ENCODE measurements at regions not wholly inside any gene's neighbourhood (a gene's known extent, or its start where the extent isn't known, plus 50 kb on each side); places are given as distances from the start of the nearest gene placed in this dataset.

DNA sequence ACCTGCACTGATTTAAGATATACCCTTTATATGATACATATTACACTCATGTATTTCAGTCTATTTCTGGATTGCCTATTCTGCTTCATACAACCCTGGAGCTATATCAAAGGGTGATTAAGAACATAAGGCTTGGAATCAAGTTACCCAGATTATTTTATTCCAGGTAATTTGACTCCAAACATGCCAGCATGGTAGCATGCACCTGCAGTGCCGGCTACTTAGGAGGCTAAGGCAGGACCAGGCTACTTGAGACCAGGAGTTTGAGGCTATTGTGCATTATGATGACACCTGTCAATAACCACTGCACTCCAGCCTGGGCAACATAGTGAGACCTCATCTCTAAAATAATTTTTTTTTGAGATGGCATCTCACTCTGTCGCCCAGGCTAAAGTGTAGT, 50.4 kb upstream of the NEO1 start:
- TF ChIP-seq, protein P1, sequence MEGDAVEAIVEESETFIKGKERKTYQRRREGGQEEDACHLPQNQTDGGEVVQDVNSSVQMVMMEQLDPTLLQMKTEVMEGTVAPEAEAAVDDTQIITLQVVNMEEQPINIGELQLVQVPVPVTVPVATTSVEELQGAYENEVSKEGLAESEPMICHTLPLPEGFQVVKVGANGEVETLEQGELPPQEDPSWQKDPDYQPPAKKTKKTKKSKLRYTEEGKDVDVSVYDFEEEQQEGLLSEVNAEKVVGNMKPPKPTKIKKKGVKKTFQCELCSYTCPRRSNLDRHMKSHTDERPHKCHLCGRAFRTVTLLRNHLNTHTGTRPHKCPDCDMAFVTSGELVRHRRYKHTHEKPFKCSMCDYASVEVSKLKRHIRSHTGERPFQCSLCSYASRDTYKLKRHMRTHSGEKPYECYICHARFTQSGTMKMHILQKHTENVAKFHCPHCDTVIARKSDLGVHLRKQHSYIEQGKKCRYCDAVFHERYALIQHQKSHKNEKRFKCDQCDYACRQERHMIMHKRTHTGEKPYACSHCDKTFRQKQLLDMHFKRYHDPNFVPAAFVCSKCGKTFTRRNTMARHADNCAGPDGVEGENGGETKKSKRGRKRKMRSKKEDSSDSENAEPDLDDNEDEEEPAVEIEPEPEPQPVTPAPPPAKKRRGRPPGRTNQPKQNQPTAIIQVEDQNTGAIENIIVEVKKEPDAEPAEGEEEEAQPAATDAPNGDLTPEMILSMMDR (IDR thresholded peaks at IDR 0.05; ENCODE audit: insufficient read depth, low read depth, low read length), result no peak
- no peak overlapping the region for H2AFZ ChIP-seq (ENCODE audit: low read depth, low read length)
- H3K9ac ChIP-seq (ENCODE audit: low read length), result no peak overlapping the region
- no peaks in the 10 kb centered on the region for H3K4me1 ChIP-seq (ENCODE audit: insufficient read depth, low read length)
- H3K9me3 Mint-ChIP-seq (ENCODE audit: unreplicated experiment), result no peaks in the 10 kb centered on the region
- H3K27me3 ChIP-seq (ENCODE audit: insufficient read depth, low read length), result no peaks in the 10 kb centered on the region
- no peak overlapping the region for H3K4me3 ChIP-seq (ENCODE audit: insufficient read depth, low read depth, low read length)
- peaks cover 5% of the 10 kb centered on the region for H3K4me1 Mint-ChIP-seq (ENCODE audit: low read depth, unreplicated experiment)
- H3K9me3 ChIP-seq (ENCODE audit: insufficient read depth, low read depth, low read length), result no peaks in the 10 kb centered on the region
- no peaks in the 10 kb centered on the region for H3K79me2 ChIP-seq (ENCODE audit: insufficient read depth, low read length)
- no peaks in the 10 kb centered on the region for H3K36me3 Mint-ChIP-seq (ENCODE audit: low read depth, unreplicated experiment)
- no peak for FAIRE-seq
- no peak for DNase-seq (ENCODE audit: low read depth)
- peaks cover 16% of the 10 kb centered on the region for H3K27me3 Mint-ChIP-seq (ENCODE audit: low read depth, unreplicated experiment)
- no peaks in the 10 kb centered on the region for H4K20me1 ChIP-seq (ENCODE audit: insufficient read depth, low read length)
- H3K27ac ChIP-seq (ENCODE audit: low read depth, low read length), result no peak overlapping the region
- no peaks in the 10 kb centered on the region for H3K36me3 ChIP-seq (ENCODE audit: insufficient read depth, low read length)
- no peak overlapping the region for H3K4me2 ChIP-seq (ENCODE audit: low read length)
- no peak overlapping the region for H3K27ac Mint-ChIP-seq (ENCODE audit: unreplicated experiment)
- H3K4me3 Mint-ChIP-seq (ENCODE audit: unreplicated experiment), result no peak overlapping the region

DNA sequence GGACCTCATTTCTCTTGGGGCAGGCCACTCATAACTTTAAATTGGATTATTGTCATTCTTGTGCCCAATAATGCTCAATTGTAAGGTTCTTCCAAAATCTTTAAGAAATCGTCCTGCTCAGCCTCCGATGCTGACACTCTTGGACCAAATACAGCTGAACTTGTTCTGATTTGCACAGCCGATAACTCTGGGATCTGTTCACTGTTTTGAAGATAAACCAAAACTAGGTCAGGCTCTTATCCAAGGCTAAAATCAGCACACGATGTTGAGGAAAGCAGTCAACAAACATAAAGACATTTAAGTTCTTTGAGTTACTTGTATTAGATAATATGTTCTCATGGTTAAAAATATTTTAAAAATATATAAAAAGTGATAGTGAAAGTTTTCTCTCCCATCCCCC, 52.0 kb upstream of the NEO1 start:
- H3K4me3 ChIP-seq (ENCODE audit: insufficient read depth, low read depth, low read length), result no peak overlapping the region
- FAIRE-seq, result no peak
- no peak for TF ChIP-seq EZH2 (IDR thresholded peaks at IDR 0.05; ENCODE audit: insufficient read depth, low read length)
- TF ChIP-seq, protein P1 (IDR thresholded peaks at IDR 0.05; ENCODE audit: insufficient read depth, low read depth, low read length), result no peak
- H3K9me3 ChIP-seq (ENCODE audit: insufficient read depth, low read depth, low read length), result no peaks in the 10 kb centered on the region
- Mint-ChIP-seq H3K27me3 (ENCODE audit: low read depth, unreplicated experiment) (peaks cover 18% of the 10 kb centered on the region), H3K4me3 (ENCODE audit: unreplicated experiment) (no peak overlapping the region), H3K4me1 (ENCODE audit: low read depth, unreplicated experiment) (peaks cover 5% of the 10 kb centered on the region), H3K27ac (ENCODE audit: unreplicated experiment) (no peak overlapping the region), H3K9me3 (ENCODE audit: unreplicated experiment) (no peaks in the 10 kb centered on the region), H3K36me3 (ENCODE audit: low read depth, unreplicated experiment) (no peaks in the 10 kb centered on the region)
- H3K27me3 ChIP-seq (ENCODE audit: insufficient read depth, low read length), result no peaks in the 10 kb centered on the region
- H3K9ac ChIP-seq (ENCODE audit: low read length), result no peak overlapping the region
- no peaks in the 10 kb centered on the region for H3K36me3 ChIP-seq (ENCODE audit: insufficient read depth, low read length)
- no peaks in the 10 kb centered on the region for H4K20me1 ChIP-seq (ENCODE audit: insufficient read depth, low read length)
- no peak overlapping the region for H3K27ac ChIP-seq (ENCODE audit: low read depth, low read length)
- H3K79me2 ChIP-seq (ENCODE audit: insufficient read depth, low read length), result no peaks in the 10 kb centered on the region
- no peak for DNase-seq (ENCODE audit: low read depth)
- no peak overlapping the region for H2AFZ ChIP-seq (ENCODE audit: low read depth, low read length)
- H3K4me2 ChIP-seq (ENCODE audit: low read length), result no peak overlapping the region
- no peaks in the 10 kb centered on the region for H3K4me1 ChIP-seq (ENCODE audit: insufficient read depth, low read length)

DNA sequence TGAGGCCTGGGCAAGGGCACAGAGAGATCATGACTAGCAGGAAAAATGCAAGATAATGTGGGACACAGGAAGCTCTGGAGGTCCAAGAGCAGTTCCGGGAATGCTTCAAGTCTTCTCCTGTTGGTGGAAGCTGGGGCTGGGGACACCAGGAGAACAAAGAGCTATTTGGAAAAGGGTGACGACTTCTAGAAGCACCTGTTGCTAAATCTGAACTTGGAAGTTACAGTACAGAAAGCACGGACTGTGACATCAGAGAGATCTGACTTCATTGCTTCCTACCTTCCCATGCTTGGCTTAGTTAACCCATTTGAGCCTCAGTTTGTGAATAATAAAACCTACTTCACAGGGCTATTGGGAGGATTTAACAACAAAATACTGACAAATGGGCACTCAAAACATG, 52.7 kb upstream of the NEO1 start:
- H3K36me3 Mint-ChIP-seq (ENCODE audit: low read depth, unreplicated experiment), result no peaks in the 10 kb centered on the region
- no peaks in the 10 kb centered on the region for H3K9me3 Mint-ChIP-seq (ENCODE audit: unreplicated experiment)
- DNase-seq (ENCODE audit: low read depth), result no peak
- no peaks in the 10 kb centered on the region for H3K36me3 ChIP-seq (ENCODE audit: insufficient read depth, low read length)
- H3K9ac ChIP-seq (ENCODE audit: low read length), result no peak overlapping the region
- TF ChIP-seq, protein P1 (IDR thresholded peaks at IDR 0.05; ENCODE audit: insufficient read depth, low read depth, low read length), result no peak
- TF ChIP-seq EZH2 (IDR thresholded peaks at IDR 0.05; ENCODE audit: insufficient read depth, low read length), result no peak
- no peak for FAIRE-seq
- no peak overlapping the region for H3K4me2 ChIP-seq (ENCODE audit: low read length)
- H3K9me3 ChIP-seq (ENCODE audit: insufficient read depth, low read depth, low read length), result no peaks in the 10 kb centered on the region
- H3K4me3 ChIP-seq (ENCODE audit: insufficient read depth, low read depth, low read length), result no peak overlapping the region
- H3K4me1 Mint-ChIP-seq (ENCODE audit: low read depth, unreplicated experiment), result peaks cover 5% of the 10 kb centered on the region
- no peaks in the 10 kb centered on the region for H3K4me1 ChIP-seq (ENCODE audit: insufficient read depth, low read length)
- no peaks in the 10 kb centered on the region for H3K27me3 ChIP-seq (ENCODE audit: insufficient read depth, low read length)
- H2AFZ ChIP-seq (ENCODE audit: low read depth, low read length), result no peak overlapping the region
- H3K27ac ChIP-seq (ENCODE audit: low read depth, low read length), result no peak overlapping the region
- no peaks in the 10 kb centered on the region for H3K79me2 ChIP-seq (ENCODE audit: insufficient read depth, low read length)
- peaks cover 18% of the 10 kb centered on the region for H3K27me3 Mint-ChIP-seq (ENCODE audit: low read depth, unreplicated experiment)
- no peak overlapping the region for H3K27ac Mint-ChIP-seq (ENCODE audit: unreplicated experiment)
- no peak overlapping the region for H3K4me3 Mint-ChIP-seq (ENCODE audit: unreplicated experiment)
- H4K20me1 ChIP-seq (ENCODE audit: insufficient read depth, low read length), result no peaks in the 10 kb centered on the region
